CD4-positive, CD25-positive, alpha-beta regulatory T cell (primary cell): ENCODE measurements at regions not wholly inside any gene's neighbourhood (a gene's known extent, or its start where the extent isn't known, plus 50 kb on each side); places are given as distances from the start of the nearest gene placed in this dataset.

Source experiments
- ATAC-seq, 2 donors: fragments of 150-1000 bp; cut with Tn5 transposase; one replicate each; pipeline ENCODE4 v1.10.0; 2021; ENCODE audit warnings: low read depth in 2 of 2, moderate number of reproducible peaks in 2 of 2, moderate library complexity in 1 of 2
- DNase-seq, 3 donors: peaks; one replicate each; pipeline versions ENCODE4 v3.0.0 to v3.0.0-alpha.2; 2012 to 2022; ENCODE audit warnings: mixed read lengths in 1 of 3
- H3K27ac ChIP-seq: one replicate; pipeline ENCODE4 v1.7.0; 2013; ENCODE audit warnings: mild to moderate bottlenecking, low read length; ENCODE audit not compliant: insufficient read depth, poor library complexity, severe bottlenecking
- H3K27me3 ChIP-seq: one replicate; pipeline ENCODE4 v1.7.0; 2013; ENCODE audit warnings: low read length; ENCODE audit not compliant: control insufficient read depth, insufficient read depth
- H3K36me3 ChIP-seq: one replicate; pipeline ENCODE4 v1.7.0; 2013; ENCODE audit warnings: mild to moderate bottlenecking, low read length, moderate library complexity; ENCODE audit not compliant: control insufficient read depth, insufficient read depth
- H3K4me1 ChIP-seq: 2 replicates; pipeline ENCODE4 v1.7.0; 2013; ENCODE audit warnings: mild to moderate bottlenecking, low read length; ENCODE audit not compliant: insufficient read depth, control insufficient read depth, poor library complexity, severe bottlenecking
- H3K4me3 ChIP-seq: one replicate; pipeline ENCODE4 v1.7.0; 2013; ENCODE audit warnings: low read depth, mild to moderate bottlenecking, low read length, moderate library complexity
- H3K9me3 ChIP-seq, 2 experiments: 1 replicate in 1 of 2; 2 replicates in 1 of 2; pipeline ENCODE4 v1.7.0; 2013; ENCODE audit warnings: low read length in 2 of 2, mild to moderate bottlenecking in 1 of 2, moderate library complexity in 1 of 2; ENCODE audit not compliant: control insufficient read depth in 2 of 2
- H3K27ac Mint-ChIP-seq, 3 donors: one replicate each; pipeline ENCODE4 v1.8.0; 2020 to 2022; ENCODE audit warnings: mild to moderate bottlenecking in 3 of 3, mixed read lengths in 3 of 3, moderate library complexity in 2 of 3
- H3K27me3 Mint-ChIP-seq: one replicate; pipeline ENCODE4 v1.8.0; 2022; ENCODE audit warnings: mild to moderate bottlenecking, mixed read lengths
- H3K36me3 Mint-ChIP-seq: one replicate; pipeline ENCODE4 v1.8.0; 2020; ENCODE audit warnings: mixed read lengths
- H3K4me1 Mint-ChIP-seq, 4 donors: one replicate each; pipeline ENCODE4 v1.8.0; 2020 to 2022; ENCODE audit warnings: mixed read lengths in 4 of 4, mild to moderate bottlenecking in 1 of 4
- H3K4me3 Mint-ChIP-seq, 4 donors: one replicate each; pipeline ENCODE4 v1.8.0; 2020 to 2022; ENCODE audit warnings: mild to moderate bottlenecking in 4 of 4, mixed read lengths in 4 of 4, moderate library complexity in 3 of 4
- H3K9me3 Mint-ChIP-seq, 7 donors: one replicate each; pipeline ENCODE4 v1.8.0; 2020 to 2022; ENCODE audit warnings: mixed read lengths in 7 of 7, mild to moderate bottlenecking in 3 of 7, moderate library complexity in 2 of 7

GRCh38 chr3:31406896-31407295 lies 125.8 kb upstream of the STT3B start:
- ATAC-seq: no peak
- H3K27ac Mint-ChIP-seq: no peak overlapping the region

GRCh38 chr3:31407665-31408064 lies 125.1 kb upstream of the STT3B start:
- Histone ChIP-seq H3K9me3 (no peaks in the 10 kb centered on the region), H3K4me3 (no peak overlapping the region), H3K4me1 (no peaks in the 10 kb centered on the region), H3K27me3 (no peaks in the 10 kb centered on the region), H3K27ac (no peak overlapping the region), H3K36me3 (no peaks in the 10 kb centered on the region)
- H3K27ac Mint-ChIP-seq: no peak overlapping the region
- peaks cover 0 to 2% (median 0%) of the 10 kb centered on the region in 4 donors for H3K4me1 Mint-ChIP-seq
- no peak for ATAC-seq
- DNase-seq: no peak
- no peaks in the 10 kb centered on the region for H3K9me3 Mint-ChIP-seq
- H3K4me3 Mint-ChIP-seq: no peak overlapping the region
- peaks cover 4% of the 10 kb centered on the region for H3K27me3 Mint-ChIP-seq
- no peaks in the 10 kb centered on the region for H3K36me3 Mint-ChIP-seq

More at GRCh38 chr3:31406896-31407295, 125.8 kb upstream of the STT3B start:
- DNase-seq: no peak
- peaks cover 4% of the 10 kb centered on the region for H3K27me3 Mint-ChIP-seq
- peaks cover 0 to 2% (median 0%) of the 10 kb centered on the region in 4 donors for H3K4me1 Mint-ChIP-seq
- H3K36me3 ChIP-seq: no peaks in the 10 kb centered on the region
- H3K36me3 Mint-ChIP-seq: no peaks in the 10 kb centered on the region
- H3K4me3 ChIP-seq: no peak overlapping the region
- no peak overlapping the region for H3K27ac ChIP-seq
- no peaks in the 10 kb centered on the region for H3K27me3 ChIP-seq
- no peaks in the 10 kb centered on the region for H3K9me3 ChIP-seq
- H3K4me1 ChIP-seq: no peaks in the 10 kb centered on the region
- H3K4me3 Mint-ChIP-seq: no peak overlapping the region
- no peaks in the 10 kb centered on the region for H3K9me3 Mint-ChIP-seq

DNA sequence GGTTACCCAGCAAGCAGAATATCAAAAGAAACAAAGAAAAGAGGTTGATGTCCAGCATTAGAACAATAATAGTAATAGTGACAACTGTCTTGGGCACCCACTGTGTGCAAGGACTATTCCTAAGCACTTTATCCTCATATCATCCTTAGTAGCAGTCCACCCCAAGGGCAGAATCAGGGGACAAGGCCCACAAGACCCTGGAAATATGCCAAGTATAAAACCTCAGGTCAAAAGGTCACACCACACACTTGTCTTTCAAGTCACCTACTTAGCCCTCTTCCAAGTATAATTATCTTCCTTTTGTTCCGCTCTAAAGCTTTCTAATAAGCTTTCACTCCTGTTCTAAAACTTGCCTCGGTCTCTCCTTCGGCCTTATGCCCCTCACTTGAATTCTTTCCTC lies 124.0 kb upstream of the STT3B start:
- no peaks in the 10 kb centered on the region for H3K4me1 ChIP-seq
- no peaks in the 10 kb centered on the region for H3K27me3 ChIP-seq
- ATAC-seq (no peak), DNase-seq (no peak)
- no peak overlapping the region for H3K4me3 Mint-ChIP-seq
- no peaks in the 10 kb centered on the region for H3K36me3 Mint-ChIP-seq
- no peaks in the 10 kb centered on the region for H3K27me3 Mint-ChIP-seq
- peaks cover 0 to 2% (median 0%) of the 10 kb centered on the region in 4 donors for H3K4me1 Mint-ChIP-seq
- no peak overlapping the region for H3K27ac Mint-ChIP-seq
- H3K9me3 Mint-ChIP-seq: peaks cover 0 to under 1% (median 0%) of the 10 kb centered on the region in 7 donors
- no peak overlapping the region for H3K4me3 ChIP-seq
- no peaks in the 10 kb centered on the region for H3K9me3 ChIP-seq
- H3K36me3 ChIP-seq: no peaks in the 10 kb centered on the region
- no peak overlapping the region for H3K27ac ChIP-seq

GRCh38 chr3:31409389-31409788 lies 123.3 kb upstream of the STT3B start:
- no peak for DNase-seq
- Histone ChIP-seq H3K9me3 (no peaks in the 10 kb centered on the region), H3K27me3 (no peaks in the 10 kb centered on the region), H3K36me3 (no peaks in the 10 kb centered on the region), H3K27ac (no peak overlapping the region), H3K4me1 (no peaks in the 10 kb centered on the region), H3K4me3 (no peak overlapping the region)
- ATAC-seq: no peak
- H3K9me3 Mint-ChIP-seq: peaks cover 0 to 2% (median 0%) of the 10 kb centered on the region in 7 donors
- peaks cover 0 to 2% (median 0%) of the 10 kb centered on the region in 4 donors for H3K4me1 Mint-ChIP-seq
- no peak overlapping the region for H3K27ac Mint-ChIP-seq
- H3K36me3 Mint-ChIP-seq: no peaks in the 10 kb centered on the region
- H3K27me3 Mint-ChIP-seq: no peaks in the 10 kb centered on the region
- H3K4me3 Mint-ChIP-seq: no peak overlapping the region

GRCh38 chr3:31409866-31410265 lies 122.9 kb upstream of the STT3B start:
- ATAC-seq: no peak
- Histone ChIP-seq H3K36me3 (no peaks in the 10 kb centered on the region), H3K4me1 (no peaks in the 10 kb centered on the region), H3K9me3 (no peaks in the 10 kb centered on the region), H3K4me3 (no peak overlapping the region), H3K27ac (no peak overlapping the region), H3K27me3 (no peaks in the 10 kb centered on the region)
- no peak overlapping the region for H3K4me3 Mint-ChIP-seq
- no peaks in the 10 kb centered on the region for H3K27me3 Mint-ChIP-seq
- DNase-seq: no peak
- H3K4me1 Mint-ChIP-seq: peaks cover 0 to 2% (median 0%) of the 10 kb centered on the region in 4 donors
- no peaks in the 10 kb centered on the region for H3K36me3 Mint-ChIP-seq
- H3K9me3 Mint-ChIP-seq: peaks cover 0 to 2% (median 0%) of the 10 kb centered on the region in 7 donors
- no peak overlapping the region for H3K27ac Mint-ChIP-seq

GRCh38 chr3:31410411-31410810 lies 122.3 kb upstream of the STT3B start:
- H3K4me1 Mint-ChIP-seq: peaks cover 0 to 2% (median 0%) of the 10 kb centered on the region in 4 donors
- no peaks in the 10 kb centered on the region for H3K27me3 Mint-ChIP-seq
- no peak overlapping the region for H3K4me3 ChIP-seq

DNA sequence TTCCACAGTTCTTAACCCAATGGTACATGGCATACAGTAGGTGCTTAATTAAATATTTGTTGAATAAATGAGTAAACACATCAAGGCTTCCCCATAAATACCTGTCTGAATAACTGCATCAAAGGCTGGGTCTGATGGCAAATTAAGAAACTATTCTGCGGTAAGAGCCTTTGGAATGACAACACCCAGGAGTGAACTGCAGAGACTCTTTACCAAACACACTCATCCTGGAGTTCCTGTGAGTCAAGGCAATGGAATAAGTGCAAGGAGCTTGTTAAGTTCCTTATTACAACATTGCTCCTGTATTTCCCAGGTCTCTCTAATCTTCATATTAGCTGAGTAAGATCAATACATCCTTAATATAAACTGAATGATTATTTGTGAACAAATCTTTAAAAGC lies 119.9 kb upstream of the STT3B start:
- Mint-ChIP-seq H3K27ac (no peak overlapping the region), H3K27me3 (no peaks in the 10 kb centered on the region)

More at GRCh38 chr3:31410411-31410810, 122.3 kb upstream of the STT3B start:
- Mint-ChIP-seq H3K9me3 (peaks cover 0 to 2% (median 0%) of the 10 kb centered on the region in 7 donors), H3K36me3 (no peaks in the 10 kb centered on the region), H3K27ac (no peak overlapping the region), H3K4me3 (no peak overlapping the region)
- ATAC-seq (no peak), DNase-seq (no peak)
- no peaks in the 10 kb centered on the region for H3K36me3 ChIP-seq
- no peaks in the 10 kb centered on the region for H3K27me3 ChIP-seq
- H3K9me3 ChIP-seq: no peaks in the 10 kb centered on the region
- no peak overlapping the region for H3K27ac ChIP-seq
- H3K4me1 ChIP-seq: no peaks in the 10 kb centered on the region

DNA sequence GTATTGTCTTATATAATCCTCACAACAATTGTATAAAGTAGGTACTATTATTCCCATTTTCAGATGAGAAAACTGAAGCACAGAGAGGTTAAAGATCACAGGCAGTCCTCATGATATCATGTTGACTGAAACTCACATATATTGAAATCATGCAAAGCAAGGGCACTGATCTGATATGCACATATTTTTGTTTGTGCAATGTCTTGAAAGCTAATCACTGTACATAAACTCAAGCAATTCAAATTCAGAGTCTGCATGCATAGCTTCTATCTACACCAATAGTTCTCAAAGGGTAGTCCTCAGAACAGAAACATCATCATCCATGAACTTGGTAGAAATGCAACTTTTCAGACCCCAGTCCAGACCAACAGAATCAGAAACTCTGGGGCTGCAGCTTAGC lies 119.2 kb upstream of the STT3B start:
- Mint-ChIP-seq H3K4me3 (no peak overlapping the region), H3K9me3 (peaks cover 0 to 2% (median 0%) of the 10 kb centered on the region in 7 donors), H3K4me1 (peaks cover 0 to 2% (median 0%) of the 10 kb centered on the region in 4 donors), H3K36me3 (no peaks in the 10 kb centered on the region), H3K27me3 (no peaks in the 10 kb centered on the region), H3K27ac (no peak overlapping the region)
- DNase-seq (no peak), ATAC-seq (no peak)
- Histone ChIP-seq H3K4me1 (no peaks in the 10 kb centered on the region), H3K9me3 (no peaks in the 10 kb centered on the region), H3K4me3 (no peak overlapping the region), H3K27me3 (no peaks in the 10 kb centered on the region), H3K36me3 (no peaks in the 10 kb centered on the region), H3K27ac (no peak overlapping the region)

More for the DNA sequence above, 119.9 kb upstream of the STT3B start:
- peaks cover 0 to 2% (median 0%) of the 10 kb centered on the region in 4 donors for H3K4me1 Mint-ChIP-seq
- no peak for ATAC-seq
- H3K9me3 ChIP-seq: no peaks in the 10 kb centered on the region
- no peaks in the 10 kb centered on the region for H3K36me3 Mint-ChIP-seq
- H3K4me3 Mint-ChIP-seq: no peak overlapping the region
- no peak for DNase-seq
- H3K27ac ChIP-seq: no peak overlapping the region
- no peak overlapping the region for H3K4me3 ChIP-seq
- H3K36me3 ChIP-seq: no peaks in the 10 kb centered on the region
- H3K9me3 Mint-ChIP-seq: peaks cover 0 to 2% (median 0%) of the 10 kb centered on the region in 7 donors
- H3K4me1 ChIP-seq: no peaks in the 10 kb centered on the region
- no peaks in the 10 kb centered on the region for H3K27me3 ChIP-seq
